GM23338 (cell line): ENCODE measurements at regions not wholly inside any gene's neighbourhood (a gene's known extent, or its start where the extent isn't known, plus 50 kb on each side); places are given as distances from the start of the nearest gene placed in this dataset.

Source experiments
- ATAC-seq: fragments of 200-7000 bp; cut with Tn5 transposase; 3 replicates; pipeline ENCODE4 v1.9.1; 2020
- DNase-seq: peaks from one replicate; pipeline ENCODE4 v3.0.0-alpha.2; 2015; ENCODE audit warnings: low spot score
- H2AFZ ChIP-seq: fragments of 200-600 bp; sonication (generic); 2 replicates; pipeline ENCODE4 v1.8.0; 2016; ENCODE audit warnings: antibody characterized with exemption, mild to moderate bottlenecking, moderate library complexity
- H3F3A ChIP-seq: fragments of 200-600 bp; sonication (generic); replicated peaks from 2 replicates; pipeline ENCODE4 v1.8.0; 2017; ENCODE audit warnings: antibody characterized with exemption, mixed run types, low read depth
- H3K27ac ChIP-seq: fragments of 200-600 bp; sonication (generic); 2 replicates; pipeline ENCODE4 v1.6.1; 2016; ENCODE audit warnings: low read depth
- H3K27me3 ChIP-seq: fragments of 200-600 bp; sonication (generic); 2 replicates; pipeline ENCODE4 v1.8.0; 2016; ENCODE audit warnings: mild to moderate bottlenecking, mixed run types, moderate library complexity; ENCODE audit not compliant: insufficient read depth
- H3K36me3 ChIP-seq: fragments of 200-600 bp; sonication (generic); 2 replicates; pipeline ENCODE4 v1.8.0; 2016; ENCODE audit warnings: mild to moderate bottlenecking; ENCODE audit not compliant: insufficient read depth
- H3K4me1 ChIP-seq: fragments of 200-600 bp; sonication (generic); 2 replicates; pipeline ENCODE4 v1.8.0; 2016; ENCODE audit warnings: mild to moderate bottlenecking, moderate library complexity; ENCODE audit not compliant: insufficient read depth
- H3K4me2 ChIP-seq: fragments of 200-600 bp; sonication (generic); 2 replicates; pipeline ENCODE4 v1.7.1; 2017; ENCODE audit warnings: mixed run types
- H3K4me3 ChIP-seq: fragments of 200-600 bp; sonication (generic); 2 replicates; pipeline ENCODE4 v1.6.1; 2016; ENCODE audit warnings: mixed run types
- H3K79me2 ChIP-seq: fragments of 200-600 bp; sonication (generic); replicated peaks from 2 replicates; pipeline ENCODE4 v1.8.0; 2017; ENCODE audit warnings: mild to moderate bottlenecking; ENCODE audit not compliant: insufficient read depth
- H3K9me2 ChIP-seq: fragments of 200-600 bp; sonication (generic); 2 replicates; pipeline ENCODE4 v1.8.0; 2017; ENCODE audit not compliant: insufficient read depth
- H4K20me1 ChIP-seq: fragments of 200-600 bp; sonication (generic); replicated peaks from 2 replicates; pipeline ENCODE4 v1.8.0; 2017; ENCODE audit warnings: mild to moderate bottlenecking; ENCODE audit not compliant: insufficient read depth
- H3K27ac Mint-ChIP-seq: 2 replicates; pipeline ENCODE4 v1.8.0; 2020; ENCODE audit warnings: inconsistent platforms, mild to moderate bottlenecking, moderate library complexity, mixed read lengths
- H3K27me3 Mint-ChIP-seq: 3 replicates; pipeline ENCODE4 v1.8.0; 2022; ENCODE audit warnings: low read depth, mild to moderate bottlenecking, moderate library complexity, mixed read lengths, inconsistent platforms; ENCODE audit not compliant: insufficient read depth, poor library complexity
- H3K36me3 Mint-ChIP-seq: 3 replicates; pipeline ENCODE4 v1.8.0; 2021; ENCODE audit warnings: low read depth, mild to moderate bottlenecking, inconsistent platforms, moderate library complexity, mixed read lengths
- H3K4me1 Mint-ChIP-seq: 3 replicates; pipeline ENCODE4 v1.8.0; 2020; ENCODE audit warnings: mild to moderate bottlenecking, inconsistent platforms, mixed read lengths
- H3K4me3 Mint-ChIP-seq: 3 replicates; pipeline ENCODE4 v1.8.0; 2021; ENCODE audit warnings: moderate library complexity, mild to moderate bottlenecking, inconsistent platforms, mixed read lengths
- H3K9me3 Mint-ChIP-seq: 3 replicates; pipeline ENCODE4 v1.8.0; 2020; ENCODE audit warnings: moderate library complexity, mild to moderate bottlenecking, inconsistent platforms, mixed read lengths
- CREB1 ChIP-seq: fragments of 250-450 bp; sonication (Bioruptor Pico); IDR thresholded peaks from 2 replicates; pipeline ENCODE4 v1.5.0; 2020; ENCODE audit warnings: low read depth, mild to moderate bottlenecking, moderate library complexity
- EZH2 ChIP-seq: fragments of 200-600 bp; sonication (generic); IDR thresholded peaks from one replicate; pipeline ENCODE4 v1.8.0; 2017; ENCODE audit warnings: antibody characterized with exemption, mild to moderate bottlenecking, low read depth; ENCODE audit not compliant: unreplicated experiment
- EZH2phosphoT487 ChIP-seq: fragments of 200-600 bp; sonication (generic); IDR thresholded peaks from one replicate; pipeline ENCODE4 v1.8.1; 2018; ENCODE audit warnings: antibody characterized with exemption; ENCODE audit not compliant: unreplicated experiment
- JUNB ChIP-seq: IDR thresholded peaks from one replicate; pipeline ENCODE4 v1.6.1; 2016; ENCODE audit warnings: antibody characterized with exemption; ENCODE audit not compliant: unreplicated experiment
- NANOG ChIP-seq: IDR thresholded peaks from 2 replicates; pipeline ENCODE4 v1.6.1; 2016; ENCODE audit warnings: antibody characterized with exemption, borderline replicate concordance
- POLR2AphosphoS5 ChIP-seq: IDR thresholded peaks from 2 replicates; pipeline ENCODE4 v1.6.1; 2016; ENCODE audit warnings: antibody characterized with exemption, low read depth
- STAT1 ChIP-seq: IDR thresholded peaks from one replicate; pipeline ENCODE4 v1.6.1; 2016; ENCODE audit warnings: antibody characterized with exemption; ENCODE audit not compliant: unreplicated experiment
- ZNF114 ChIP-seq: fragments of 250-450 bp; sonication (Bioruptor Pico); IDR thresholded peaks from 2 replicates; pipeline ENCODE4 v1.5.0; 2020; ENCODE audit warnings: mild to moderate bottlenecking, moderate library complexity
- ZNF331 ChIP-seq: fragments of 250-450 bp; sonication (Bioruptor Pico); IDR thresholded peaks from 2 replicates; pipeline ENCODE4 v1.5.0; 2020; ENCODE audit warnings: low read depth, mild to moderate bottlenecking, moderate library complexity
- TF ChIP-seq, protein P1 (sequence below): IDR thresholded peaks from one replicate; pipeline ENCODE4 v1.6.1; 2018; ENCODE audit warnings: antibody characterized with exemption; ENCODE audit not compliant: unreplicated experiment
- TF ChIP-seq, protein P2 (sequence below): fragments of 250-450 bp; sonication (Bioruptor Pico); IDR thresholded peaks from 2 replicates; pipeline ENCODE4 v1.5.0; 2020; ENCODE audit warnings: mild to moderate bottlenecking, moderate library complexity
- TF ChIP-seq, protein P3 (sequence below): IDR thresholded peaks from 2 replicates; pipeline ENCODE4 v1.6.1; 2016; ENCODE audit warnings: antibody characterized with exemption
- TF ChIP-seq, protein P4 (sequence below), 2 experiments: fragments of 200-600 bp in 1 of 2; sonication (generic) in 1 of 2; conservative IDR thresholded peaks; 2 replicates each; pipeline versions ENCODE4 v1.5.1 to v1.6.1; 2016 to 2017; ENCODE audit warnings: antibody characterized with exemption in 2 of 2, low read depth in 2 of 2, mild to moderate bottlenecking in 2 of 2, moderate library complexity in 1 of 2

DNA sequence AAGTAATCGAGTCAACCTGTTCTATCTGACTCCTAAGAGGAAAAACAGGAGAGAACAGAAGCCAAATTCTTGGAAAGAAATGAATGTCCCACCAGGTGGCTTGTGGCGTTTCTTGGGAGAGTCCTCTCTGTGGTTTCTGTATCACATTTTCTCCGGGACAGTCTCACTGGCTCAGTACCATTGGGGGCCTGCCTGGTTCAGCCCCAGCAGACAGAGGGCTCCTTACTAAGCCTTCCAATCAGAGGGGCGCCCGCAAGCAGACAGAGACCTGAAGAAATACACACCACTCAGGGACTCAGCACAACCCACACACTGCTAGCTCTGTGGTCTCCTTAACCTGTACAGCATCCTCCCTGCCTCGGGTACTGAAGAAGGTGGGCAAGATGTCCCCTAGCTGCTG, 302.1 kb downstream of the TLE3 start:
- H3K27me3 Mint-ChIP-seq = peaks cover 3% of the 10 kb centered on the region
- no peak overlapping the region for H3K4me2 ChIP-seq
- H3K27ac ChIP-seq = no peak overlapping the region
- H2AFZ ChIP-seq = no peak overlapping the region
- H3F3A ChIP-seq = no peaks in the 10 kb centered on the region
- H3K36me3 Mint-ChIP-seq = no peaks in the 10 kb centered on the region; the same call in 2 of the 3 replicates
- no peaks in the 10 kb centered on the region for H3K36me3 ChIP-seq
- H3K9me2 ChIP-seq = no peaks in the 10 kb centered on the region
- peaks cover 2% of the 10 kb centered on the region; the same call in 1 of the 3 replicates for H3K9me3 Mint-ChIP-seq
- TF ChIP-seq POLR2AphosphoS5 = no peak
- TF ChIP-seq, protein P1, sequence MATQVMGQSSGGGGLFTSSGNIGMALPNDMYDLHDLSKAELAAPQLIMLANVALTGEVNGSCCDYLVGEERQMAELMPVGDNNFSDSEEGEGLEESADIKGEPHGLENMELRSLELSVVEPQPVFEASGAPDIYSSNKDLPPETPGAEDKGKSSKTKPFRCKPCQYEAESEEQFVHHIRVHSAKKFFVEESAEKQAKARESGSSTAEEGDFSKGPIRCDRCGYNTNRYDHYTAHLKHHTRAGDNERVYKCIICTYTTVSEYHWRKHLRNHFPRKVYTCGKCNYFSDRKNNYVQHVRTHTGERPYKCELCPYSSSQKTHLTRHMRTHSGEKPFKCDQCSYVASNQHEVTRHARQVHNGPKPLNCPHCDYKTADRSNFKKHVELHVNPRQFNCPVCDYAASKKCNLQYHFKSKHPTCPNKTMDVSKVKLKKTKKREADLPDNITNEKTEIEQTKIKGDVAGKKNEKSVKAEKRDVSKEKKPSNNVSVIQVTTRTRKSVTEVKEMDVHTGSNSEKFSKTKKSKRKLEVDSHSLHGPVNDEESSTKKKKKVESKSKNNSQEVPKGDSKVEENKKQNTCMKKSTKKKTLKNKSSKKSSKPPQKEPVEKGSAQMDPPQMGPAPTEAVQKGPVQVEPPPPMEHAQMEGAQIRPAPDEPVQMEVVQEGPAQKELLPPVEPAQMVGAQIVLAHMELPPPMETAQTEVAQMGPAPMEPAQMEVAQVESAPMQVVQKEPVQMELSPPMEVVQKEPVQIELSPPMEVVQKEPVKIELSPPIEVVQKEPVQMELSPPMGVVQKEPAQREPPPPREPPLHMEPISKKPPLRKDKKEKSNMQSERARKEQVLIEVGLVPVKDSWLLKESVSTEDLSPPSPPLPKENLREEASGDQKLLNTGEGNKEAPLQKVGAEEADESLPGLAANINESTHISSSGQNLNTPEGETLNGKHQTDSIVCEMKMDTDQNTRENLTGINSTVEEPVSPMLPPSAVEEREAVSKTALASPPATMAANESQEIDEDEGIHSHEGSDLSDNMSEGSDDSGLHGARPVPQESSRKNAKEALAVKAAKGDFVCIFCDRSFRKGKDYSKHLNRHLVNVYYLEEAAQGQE = no peak
- TF ChIP-seq, protein P2, sequence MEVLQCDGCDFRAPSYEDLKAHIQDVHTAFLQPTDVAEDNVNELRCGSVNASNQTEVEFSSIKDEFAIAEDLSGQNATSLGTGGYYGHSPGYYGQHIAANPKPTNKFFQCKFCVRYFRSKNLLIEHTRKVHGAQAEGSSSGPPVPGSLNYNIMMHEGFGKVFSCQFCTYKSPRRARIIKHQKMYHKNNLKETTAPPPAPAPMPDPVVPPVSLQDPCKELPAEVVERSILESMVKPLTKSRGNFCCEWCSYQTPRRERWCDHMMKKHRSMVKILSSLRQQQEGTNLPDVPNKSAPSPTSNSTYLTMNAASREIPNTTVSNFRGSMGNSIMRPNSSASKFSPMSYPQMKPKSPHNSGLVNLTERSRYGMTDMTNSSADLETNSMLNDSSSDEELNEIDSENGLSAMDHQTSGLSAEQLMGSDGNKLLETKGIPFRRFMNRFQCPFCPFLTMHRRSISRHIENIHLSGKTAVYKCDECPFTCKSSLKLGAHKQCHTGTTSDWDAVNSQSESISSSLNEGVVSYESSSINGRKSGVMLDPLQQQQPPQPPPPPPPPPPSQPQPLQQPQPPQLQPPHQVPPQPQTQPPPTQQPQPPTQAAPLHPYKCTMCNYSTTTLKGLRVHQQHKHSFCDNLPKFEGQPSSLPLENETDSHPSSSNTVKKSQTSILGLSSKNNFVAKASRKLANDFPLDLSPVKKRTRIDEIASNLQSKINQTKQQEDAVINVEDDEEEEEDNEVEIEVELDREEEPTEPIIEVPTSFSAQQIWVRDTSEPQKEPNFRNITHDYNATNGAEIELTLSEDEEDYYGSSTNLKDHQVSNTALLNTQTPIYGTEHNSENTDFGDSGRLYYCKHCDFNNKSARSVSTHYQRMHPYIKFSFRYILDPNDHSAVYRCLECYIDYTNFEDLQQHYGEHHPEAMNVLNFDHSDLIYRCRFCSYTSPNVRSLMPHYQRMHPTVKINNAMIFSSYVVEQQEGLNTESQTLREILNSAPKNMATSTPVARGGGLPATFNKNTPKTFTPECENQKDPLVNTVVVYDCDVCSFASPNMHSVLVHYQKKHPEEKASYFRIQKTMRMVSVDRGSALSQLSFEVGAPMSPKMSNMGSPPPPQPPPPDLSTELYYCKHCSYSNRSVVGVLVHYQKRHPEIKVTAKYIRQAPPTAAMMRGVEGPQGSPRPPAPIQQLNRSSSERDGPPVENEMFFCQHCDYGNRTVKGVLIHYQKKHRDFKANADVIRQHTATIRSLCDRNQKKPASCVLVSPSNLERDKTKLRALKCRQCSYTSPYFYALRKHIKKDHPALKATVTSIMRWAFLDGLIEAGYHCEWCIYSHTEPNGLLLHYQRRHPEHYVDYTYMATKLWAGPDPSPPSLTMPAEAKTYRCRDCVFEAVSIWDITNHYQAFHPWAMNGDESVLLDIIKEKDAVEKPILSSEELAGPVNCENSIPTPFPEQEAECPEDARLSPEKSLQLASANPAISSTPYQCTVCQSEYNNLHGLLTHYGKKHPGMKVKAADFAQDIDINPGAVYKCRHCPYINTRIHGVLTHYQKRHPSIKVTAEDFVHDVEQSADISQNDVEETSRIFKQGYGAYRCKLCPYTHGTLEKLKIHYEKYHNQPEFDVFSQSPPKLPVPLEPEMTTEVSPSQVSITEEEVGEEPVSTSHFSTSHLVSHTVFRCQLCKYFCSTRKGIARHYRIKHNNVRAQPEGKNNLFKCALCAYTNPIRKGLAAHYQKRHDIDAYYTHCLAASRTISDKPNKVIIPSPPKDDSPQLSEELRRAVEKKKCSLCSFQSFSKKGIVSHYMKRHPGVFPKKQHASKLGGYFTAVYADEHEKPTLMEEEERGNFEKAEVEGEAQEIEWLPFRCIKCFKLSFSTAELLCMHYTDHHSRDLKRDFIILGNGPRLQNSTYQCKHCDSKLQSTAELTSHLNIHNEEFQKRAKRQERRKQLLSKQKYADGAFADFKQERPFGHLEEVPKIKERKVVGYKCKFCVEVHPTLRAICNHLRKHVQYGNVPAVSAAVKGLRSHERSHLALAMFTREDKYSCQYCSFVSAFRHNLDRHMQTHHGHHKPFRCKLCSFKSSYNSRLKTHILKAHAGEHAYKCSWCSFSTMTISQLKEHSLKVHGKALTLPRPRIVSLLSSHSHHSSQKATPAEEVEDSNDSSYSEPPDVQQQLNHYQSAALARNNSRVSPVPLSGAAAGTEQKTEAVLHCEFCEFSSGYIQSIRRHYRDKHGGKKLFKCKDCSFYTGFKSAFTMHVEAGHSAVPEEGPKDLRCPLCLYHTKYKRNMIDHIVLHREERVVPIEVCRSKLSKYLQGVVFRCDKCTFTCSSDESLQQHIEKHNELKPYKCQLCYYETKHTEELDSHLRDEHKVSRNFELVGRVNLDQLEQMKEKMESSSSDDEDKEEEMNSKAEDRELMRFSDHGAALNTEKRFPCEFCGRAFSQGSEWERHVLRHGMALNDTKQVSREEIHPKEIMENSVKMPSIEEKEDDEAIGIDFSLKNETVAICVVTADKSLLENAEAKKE (CRISPR knock-in tag) = no peak
- TF ChIP-seq STAT1 = no peak
- no peak for TF ChIP-seq JUNB
- TF ChIP-seq EZH2phosphoT487 = no peak
- no peak for TF ChIP-seq ZNF114
- TF ChIP-seq, protein P3, sequence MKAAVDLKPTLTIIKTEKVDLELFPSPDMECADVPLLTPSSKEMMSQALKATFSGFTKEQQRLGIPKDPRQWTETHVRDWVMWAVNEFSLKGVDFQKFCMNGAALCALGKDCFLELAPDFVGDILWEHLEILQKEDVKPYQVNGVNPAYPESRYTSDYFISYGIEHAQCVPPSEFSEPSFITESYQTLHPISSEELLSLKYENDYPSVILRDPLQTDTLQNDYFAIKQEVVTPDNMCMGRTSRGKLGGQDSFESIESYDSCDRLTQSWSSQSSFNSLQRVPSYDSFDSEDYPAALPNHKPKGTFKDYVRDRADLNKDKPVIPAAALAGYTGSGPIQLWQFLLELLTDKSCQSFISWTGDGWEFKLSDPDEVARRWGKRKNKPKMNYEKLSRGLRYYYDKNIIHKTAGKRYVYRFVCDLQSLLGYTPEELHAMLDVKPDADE = no peak
- TF ChIP-seq ZNF331 (CRISPR knock-in tag) = no peak
- TF ChIP-seq EZH2 = no peak
- TF ChIP-seq, protein P4, sequence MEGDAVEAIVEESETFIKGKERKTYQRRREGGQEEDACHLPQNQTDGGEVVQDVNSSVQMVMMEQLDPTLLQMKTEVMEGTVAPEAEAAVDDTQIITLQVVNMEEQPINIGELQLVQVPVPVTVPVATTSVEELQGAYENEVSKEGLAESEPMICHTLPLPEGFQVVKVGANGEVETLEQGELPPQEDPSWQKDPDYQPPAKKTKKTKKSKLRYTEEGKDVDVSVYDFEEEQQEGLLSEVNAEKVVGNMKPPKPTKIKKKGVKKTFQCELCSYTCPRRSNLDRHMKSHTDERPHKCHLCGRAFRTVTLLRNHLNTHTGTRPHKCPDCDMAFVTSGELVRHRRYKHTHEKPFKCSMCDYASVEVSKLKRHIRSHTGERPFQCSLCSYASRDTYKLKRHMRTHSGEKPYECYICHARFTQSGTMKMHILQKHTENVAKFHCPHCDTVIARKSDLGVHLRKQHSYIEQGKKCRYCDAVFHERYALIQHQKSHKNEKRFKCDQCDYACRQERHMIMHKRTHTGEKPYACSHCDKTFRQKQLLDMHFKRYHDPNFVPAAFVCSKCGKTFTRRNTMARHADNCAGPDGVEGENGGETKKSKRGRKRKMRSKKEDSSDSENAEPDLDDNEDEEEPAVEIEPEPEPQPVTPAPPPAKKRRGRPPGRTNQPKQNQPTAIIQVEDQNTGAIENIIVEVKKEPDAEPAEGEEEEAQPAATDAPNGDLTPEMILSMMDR (conservative IDR thresholded peaks at IDR 0.05; ENCODE audit: low read depth in 2 of 2) = no peak
- no peak for TF ChIP-seq NANOG
- no peak for TF ChIP-seq CREB1 (CRISPR knock-in tag)
- no peaks in the 10 kb centered on the region for H3K79me2 ChIP-seq
- ATAC-seq (no peak), DNase-seq (no peak)
- no peak overlapping the region for H3K4me3 ChIP-seq
- H3K4me1 ChIP-seq = no peaks in the 10 kb centered on the region
- H3K4me1 Mint-ChIP-seq = peaks cover 7% of the 10 kb centered on the region
- H4K20me1 ChIP-seq = no peaks in the 10 kb centered on the region
- no peak overlapping the region for H3K27ac Mint-ChIP-seq
- no peaks in the 10 kb centered on the region for H3K27me3 ChIP-seq
- no peak overlapping the region for H3K4me3 Mint-ChIP-seq
